ENCODE measurements at regions not wholly inside any gene's neighbourhood (a gene's known extent, or its start where the extent isn't known, plus 50 kb on each side); places are given as distances from the start of the nearest gene placed in this dataset.

DNA sequence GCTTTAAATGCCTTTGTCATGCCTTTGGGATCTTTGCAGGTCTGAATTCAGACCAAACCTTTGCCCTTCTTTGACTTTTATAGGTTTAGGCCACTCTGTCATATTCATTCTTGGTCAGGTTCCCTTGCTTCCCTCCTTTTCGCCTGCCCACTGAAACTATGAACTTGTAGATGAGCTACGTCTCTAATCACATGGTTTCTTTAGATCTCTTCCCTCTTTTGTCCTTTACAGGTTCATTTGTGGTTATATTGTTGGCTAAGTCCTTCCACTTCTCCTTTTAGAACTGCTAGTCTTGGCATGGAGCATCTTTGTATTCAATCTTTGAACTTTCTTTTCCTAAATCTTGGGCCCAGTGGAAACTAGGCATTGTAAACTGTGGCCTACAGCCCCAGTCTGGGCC is 104.0 kb upstream of the ZEB1 start:
- no peaks in the 10 kb centered on the region for H3K4me1 ChIP-seq (ENCODE audit: control insufficient read depth in 1 of 2, insufficient read depth in 2 of 2, low read depth in 1 of 2, low read length in 1 of 2)
- H3K9me2 ChIP-seq, result no peaks in the 10 kb centered on the region
- POLR2A ChIA-PET, result no interaction called here
- no peak overlapping the region for H2AFZ ChIP-seq (ENCODE audit: low read depth)
- DNase-seq, result no peak
- H3K4me2 ChIP-seq, result no peak overlapping the region
- no peaks in the 10 kb centered on the region for H4K20me1 ChIP-seq (ENCODE audit: insufficient read depth)
- CTCF ChIA-PET, result interaction anchor here (0.9 kb wide), 1 partner anchor 12 kb away, joined by 4 read pairs; no protein-coding TSS in a partner anchor
- no peak overlapping the region for H3K27ac ChIP-seq (ENCODE audit: low read depth in 2 of 2, low read length in 1 of 2)
- H3F3A ChIP-seq (replicated peaks; ENCODE audit: insufficient read depth), result no peaks in the 10 kb centered on the region
- no peaks in the 10 kb centered on the region for H3K36me3 ChIP-seq (replicated peaks in 1 of 2; ENCODE audit: control insufficient read depth in 1 of 2, insufficient read depth in 2 of 2, low read length in 1 of 2)
- H3K9me3 ChIP-seq, result 0 out of 2 replicates have a peak, but pooled peaks cover 3% of the 10 kb centered on the region
- H3K79me2 ChIP-seq (ENCODE audit: insufficient read depth), result no peaks in the 10 kb centered on the region
- 81% methylated on average over 2 of the region's 2 CpGs for WGBS (ENCODE audit: low lambda C conversion rate)
- H3K27me3 ChIP-seq (ENCODE audit: insufficient read depth), result no peaks in the 10 kb centered on the region
- TF ChIP-seq, protein P1, sequence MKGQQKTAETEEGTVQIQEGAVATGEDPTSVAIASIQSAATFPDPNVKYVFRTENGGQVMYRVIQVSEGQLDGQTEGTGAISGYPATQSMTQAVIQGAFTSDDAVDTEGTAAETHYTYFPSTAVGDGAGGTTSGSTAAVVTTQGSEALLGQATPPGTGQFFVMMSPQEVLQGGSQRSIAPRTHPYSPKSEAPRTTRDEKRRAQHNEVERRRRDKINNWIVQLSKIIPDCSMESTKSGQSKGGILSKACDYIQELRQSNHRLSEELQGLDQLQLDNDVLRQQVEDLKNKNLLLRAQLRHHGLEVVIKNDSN (IDR thresholded peaks at IDR 0.05; ENCODE audit: borderline replicate concordance, low read depth), result no peak
- no peak for TF ChIP-seq POLR2AphosphoS5 (IDR thresholded peaks at IDR 0.05; ENCODE audit: low read depth, low read length)
- TF ChIP-seq SIN3A (IDR thresholded peaks at IDR 0.05; ENCODE audit: borderline replicate concordance, low read depth, low read length), result no peak
- TF ChIP-seq, protein P2, sequence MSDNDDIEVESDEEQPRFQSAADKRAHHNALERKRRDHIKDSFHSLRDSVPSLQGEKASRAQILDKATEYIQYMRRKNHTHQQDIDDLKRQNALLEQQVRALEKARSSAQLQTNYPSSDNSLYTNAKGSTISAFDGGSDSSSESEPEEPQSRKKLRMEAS (IDR thresholded peaks at IDR 0.05; ENCODE audit: low read depth), result no peak
- no peak for TF ChIP-seq CHD2 (IDR thresholded peaks at IDR 0.05; ENCODE audit: low read length, partially characterized antibody)
- TF ChIP-seq, protein P3, sequence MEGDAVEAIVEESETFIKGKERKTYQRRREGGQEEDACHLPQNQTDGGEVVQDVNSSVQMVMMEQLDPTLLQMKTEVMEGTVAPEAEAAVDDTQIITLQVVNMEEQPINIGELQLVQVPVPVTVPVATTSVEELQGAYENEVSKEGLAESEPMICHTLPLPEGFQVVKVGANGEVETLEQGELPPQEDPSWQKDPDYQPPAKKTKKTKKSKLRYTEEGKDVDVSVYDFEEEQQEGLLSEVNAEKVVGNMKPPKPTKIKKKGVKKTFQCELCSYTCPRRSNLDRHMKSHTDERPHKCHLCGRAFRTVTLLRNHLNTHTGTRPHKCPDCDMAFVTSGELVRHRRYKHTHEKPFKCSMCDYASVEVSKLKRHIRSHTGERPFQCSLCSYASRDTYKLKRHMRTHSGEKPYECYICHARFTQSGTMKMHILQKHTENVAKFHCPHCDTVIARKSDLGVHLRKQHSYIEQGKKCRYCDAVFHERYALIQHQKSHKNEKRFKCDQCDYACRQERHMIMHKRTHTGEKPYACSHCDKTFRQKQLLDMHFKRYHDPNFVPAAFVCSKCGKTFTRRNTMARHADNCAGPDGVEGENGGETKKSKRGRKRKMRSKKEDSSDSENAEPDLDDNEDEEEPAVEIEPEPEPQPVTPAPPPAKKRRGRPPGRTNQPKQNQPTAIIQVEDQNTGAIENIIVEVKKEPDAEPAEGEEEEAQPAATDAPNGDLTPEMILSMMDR (IDR thresholded peaks at IDR 0.05), result no peak
- TF ChIP-seq TAF1 (IDR thresholded peaks at IDR 0.05; ENCODE audit: borderline replicate concordance, low read depth, low read length), result no peak
- TF ChIP-seq, protein P4, sequence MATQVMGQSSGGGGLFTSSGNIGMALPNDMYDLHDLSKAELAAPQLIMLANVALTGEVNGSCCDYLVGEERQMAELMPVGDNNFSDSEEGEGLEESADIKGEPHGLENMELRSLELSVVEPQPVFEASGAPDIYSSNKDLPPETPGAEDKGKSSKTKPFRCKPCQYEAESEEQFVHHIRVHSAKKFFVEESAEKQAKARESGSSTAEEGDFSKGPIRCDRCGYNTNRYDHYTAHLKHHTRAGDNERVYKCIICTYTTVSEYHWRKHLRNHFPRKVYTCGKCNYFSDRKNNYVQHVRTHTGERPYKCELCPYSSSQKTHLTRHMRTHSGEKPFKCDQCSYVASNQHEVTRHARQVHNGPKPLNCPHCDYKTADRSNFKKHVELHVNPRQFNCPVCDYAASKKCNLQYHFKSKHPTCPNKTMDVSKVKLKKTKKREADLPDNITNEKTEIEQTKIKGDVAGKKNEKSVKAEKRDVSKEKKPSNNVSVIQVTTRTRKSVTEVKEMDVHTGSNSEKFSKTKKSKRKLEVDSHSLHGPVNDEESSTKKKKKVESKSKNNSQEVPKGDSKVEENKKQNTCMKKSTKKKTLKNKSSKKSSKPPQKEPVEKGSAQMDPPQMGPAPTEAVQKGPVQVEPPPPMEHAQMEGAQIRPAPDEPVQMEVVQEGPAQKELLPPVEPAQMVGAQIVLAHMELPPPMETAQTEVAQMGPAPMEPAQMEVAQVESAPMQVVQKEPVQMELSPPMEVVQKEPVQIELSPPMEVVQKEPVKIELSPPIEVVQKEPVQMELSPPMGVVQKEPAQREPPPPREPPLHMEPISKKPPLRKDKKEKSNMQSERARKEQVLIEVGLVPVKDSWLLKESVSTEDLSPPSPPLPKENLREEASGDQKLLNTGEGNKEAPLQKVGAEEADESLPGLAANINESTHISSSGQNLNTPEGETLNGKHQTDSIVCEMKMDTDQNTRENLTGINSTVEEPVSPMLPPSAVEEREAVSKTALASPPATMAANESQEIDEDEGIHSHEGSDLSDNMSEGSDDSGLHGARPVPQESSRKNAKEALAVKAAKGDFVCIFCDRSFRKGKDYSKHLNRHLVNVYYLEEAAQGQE (IDR thresholded peaks at IDR 0.05; ENCODE audit: low read depth, low read length), result no peak
- no peak for TF ChIP-seq FOSL2 (IDR thresholded peaks at IDR 0.05; ENCODE audit: borderline replicate concordance, low read depth)
- no peak for TF ChIP-seq NRF1 (IDR thresholded peaks at IDR 0.05; ENCODE audit: low read depth, low read length)
- TF ChIP-seq GABPA (IDR thresholded peaks at IDR 0.05; ENCODE audit: low read depth), result no peak
- TF ChIP-seq ELF1 (IDR thresholded peaks at IDR 0.05), result no peak
- TF ChIP-seq, protein P5, sequence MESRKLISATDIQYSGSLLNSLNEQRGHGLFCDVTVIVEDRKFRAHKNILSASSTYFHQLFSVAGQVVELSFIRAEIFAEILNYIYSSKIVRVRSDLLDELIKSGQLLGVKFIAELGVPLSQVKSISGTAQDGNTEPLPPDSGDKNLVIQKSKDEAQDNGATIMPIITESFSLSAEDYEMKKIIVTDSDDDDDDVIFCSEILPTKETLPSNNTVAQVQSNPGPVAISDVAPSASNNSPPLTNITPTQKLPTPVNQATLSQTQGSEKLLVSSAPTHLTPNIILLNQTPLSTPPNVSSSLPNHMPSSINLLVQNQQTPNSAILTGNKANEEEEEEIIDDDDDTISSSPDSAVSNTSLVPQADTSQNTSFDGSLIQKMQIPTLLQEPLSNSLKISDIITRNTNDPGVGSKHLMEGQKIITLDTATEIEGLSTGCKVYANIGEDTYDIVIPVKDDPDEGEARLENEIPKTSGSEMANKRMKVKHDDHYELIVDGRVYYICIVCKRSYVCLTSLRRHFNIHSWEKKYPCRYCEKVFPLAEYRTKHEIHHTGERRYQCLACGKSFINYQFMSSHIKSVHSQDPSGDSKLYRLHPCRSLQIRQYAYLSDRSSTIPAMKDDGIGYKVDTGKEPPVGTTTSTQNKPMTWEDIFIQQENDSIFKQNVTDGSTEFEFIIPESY (IDR thresholded peaks at IDR 0.05; ENCODE audit: borderline replicate concordance, low read depth), result no peak
- no peak for TF ChIP-seq FOXM1 (IDR thresholded peaks at IDR 0.05; ENCODE audit: low read depth)
- TF ChIP-seq, protein P6, sequence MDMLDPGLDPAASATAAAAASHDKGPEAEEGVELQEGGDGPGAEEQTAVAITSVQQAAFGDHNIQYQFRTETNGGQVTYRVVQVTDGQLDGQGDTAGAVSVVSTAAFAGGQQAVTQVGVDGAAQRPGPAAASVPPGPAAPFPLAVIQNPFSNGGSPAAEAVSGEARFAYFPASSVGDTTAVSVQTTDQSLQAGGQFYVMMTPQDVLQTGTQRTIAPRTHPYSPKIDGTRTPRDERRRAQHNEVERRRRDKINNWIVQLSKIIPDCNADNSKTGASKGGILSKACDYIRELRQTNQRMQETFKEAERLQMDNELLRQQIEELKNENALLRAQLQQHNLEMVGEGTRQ (IDR thresholded peaks at IDR 0.05; ENCODE audit: borderline replicate concordance, low read depth, low read length), result no peak
- TF ChIP-seq GATA2 (CRISPR knock-in tag; IDR thresholded peaks at IDR 0.05), result no peak
- TF ChIP-seq NFIC (IDR thresholded peaks at IDR 0.05; ENCODE audit: borderline replicate concordance), result no peak
- TF ChIP-seq SMC3 (IDR thresholded peaks at IDR 0.05; ENCODE audit: low read depth, low read length), result no peak
- no peak for TF ChIP-seq MEF2A (IDR thresholded peaks at IDR 0.05; ENCODE audit: borderline replicate concordance, low read depth)
- TF ChIP-seq EZH2phosphoT487 (IDR thresholded peaks at IDR 0.05; ENCODE audit: borderline replicate concordance, low read depth), result no peak
- no peak overlapping the region for H3K4me3 ChIP-seq (ENCODE audit: low read depth in 2 of 2, low read length in 1 of 2)
- H3K9ac ChIP-seq, result no peak overlapping the region
